Astrocyte (in vitro differentiated cells and primary cell): ENCODE measurements at regions not wholly inside any gene's neighbourhood (a gene's known extent, or its start where the extent isn't known, plus 50 kb on each side); places are given as distances from the start of the nearest gene placed in this dataset.

Experiments used
- EZH2 ChIP-seq: IDR thresholded peaks from 2 replicates; pipeline ENCODE4 v1.6.1; 2012; ENCODE audit warnings: mild to moderate bottlenecking, low read length, inconsistent platforms; ENCODE audit not compliant: insufficient read depth
- TF ChIP-seq, protein P1 (sequence below): IDR thresholded peaks from 2 replicates; pipeline ENCODE4 v1.5.1; 2011; ENCODE audit warnings: low read depth, mild to moderate bottlenecking, inconsistent platforms, low read length, moderate library complexity; ENCODE audit not compliant: insufficient read depth

DNA sequence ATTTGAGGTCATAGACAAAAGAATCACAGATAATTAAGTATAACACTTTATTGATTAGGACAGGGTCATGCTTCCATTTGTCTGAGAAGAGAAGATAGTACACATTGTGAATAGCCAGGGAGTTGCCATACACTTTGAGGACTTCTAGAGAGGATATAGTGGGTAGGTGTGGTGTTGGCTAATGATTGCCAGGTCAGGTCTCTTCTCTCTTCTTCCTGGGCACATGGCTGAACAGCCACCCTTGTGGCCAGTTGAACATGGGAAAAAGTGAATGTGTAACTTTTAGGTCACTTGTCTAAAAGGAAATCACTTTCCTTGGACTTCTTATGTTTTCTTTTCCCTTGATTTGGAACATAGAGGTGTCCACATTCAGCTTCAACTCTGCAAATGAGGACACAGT, 772.1 kb upstream of the MAP3K7 start:
- no peak for TF ChIP-seq EZH2
- TF ChIP-seq, protein P1, sequence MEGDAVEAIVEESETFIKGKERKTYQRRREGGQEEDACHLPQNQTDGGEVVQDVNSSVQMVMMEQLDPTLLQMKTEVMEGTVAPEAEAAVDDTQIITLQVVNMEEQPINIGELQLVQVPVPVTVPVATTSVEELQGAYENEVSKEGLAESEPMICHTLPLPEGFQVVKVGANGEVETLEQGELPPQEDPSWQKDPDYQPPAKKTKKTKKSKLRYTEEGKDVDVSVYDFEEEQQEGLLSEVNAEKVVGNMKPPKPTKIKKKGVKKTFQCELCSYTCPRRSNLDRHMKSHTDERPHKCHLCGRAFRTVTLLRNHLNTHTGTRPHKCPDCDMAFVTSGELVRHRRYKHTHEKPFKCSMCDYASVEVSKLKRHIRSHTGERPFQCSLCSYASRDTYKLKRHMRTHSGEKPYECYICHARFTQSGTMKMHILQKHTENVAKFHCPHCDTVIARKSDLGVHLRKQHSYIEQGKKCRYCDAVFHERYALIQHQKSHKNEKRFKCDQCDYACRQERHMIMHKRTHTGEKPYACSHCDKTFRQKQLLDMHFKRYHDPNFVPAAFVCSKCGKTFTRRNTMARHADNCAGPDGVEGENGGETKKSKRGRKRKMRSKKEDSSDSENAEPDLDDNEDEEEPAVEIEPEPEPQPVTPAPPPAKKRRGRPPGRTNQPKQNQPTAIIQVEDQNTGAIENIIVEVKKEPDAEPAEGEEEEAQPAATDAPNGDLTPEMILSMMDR = no peak
